Prostate gland (tissue), 2 donors: ENCODE measurements at regions not wholly inside any gene's neighbourhood (a gene's known extent, or its start where the extent isn't known, plus 50 kb on each side); places are given as distances from the start of the nearest gene placed in this dataset.
"Not testable (repeated sequence)": the region's sequence is repeated elsewhere in the genome, so short reads cannot be mapped to it uniquely, and the experiment has no call there.

Experiments
- DNase-seq: peaks from one replicate; pipeline ENCODE4 v3.0.0-alpha.2; 2019; ENCODE audit warnings: low spot score
- H3K27ac ChIP-seq, 2 donors: fragments of 200-600 bp; sonication (generic); 2 replicates each; pipeline ENCODE4 v1.5.1; 2017 to 2019
- H3K27me3 ChIP-seq: fragments of 200-600 bp; sonication (generic); replicated peaks from 2 replicates; pipeline ENCODE4 v1.5.1; 2019; ENCODE audit not compliant: insufficient read depth
- H3K36me3 ChIP-seq, 2 donors: fragments of 200-600 bp; sonication (generic); 1 replicate in 1 of 2; 2 replicates in 1 of 2; pipeline versions ENCODE4 v1.5.1 to v1.8.1; 2017 to 2019
- H3K4me1 ChIP-seq: fragments of 200-600 bp; sonication (generic); replicated peaks from 2 replicates; pipeline ENCODE4 v1.5.1; 2019
- H3K4me3 ChIP-seq, 2 donors: fragments of 200-600 bp; sonication (generic); 2 replicates each; pipeline ENCODE4 v1.5.1; 2017 to 2019
- H3K9me3 ChIP-seq: fragments of 200-600 bp; sonication (generic); 2 replicates; pipeline ENCODE4 v1.5.1; 2017
- POLR2A ChIP-seq: fragments of 450-650 bp; IDR thresholded peaks from one replicate; pipeline ENCODE4 v1.6.1; 2016; ENCODE audit warnings: antibody characterized with exemption, mild to moderate bottlenecking
- POLR2AphosphoS5 ChIP-seq: sonication (generic); formaldehyde crosslinking; IDR thresholded peaks from one replicate; pipeline ENCODE4 v1.6.1; 2017; ENCODE audit warnings: antibody characterized with exemption
- WGBS: methylation state at CpG from one replicate; pipeline ENCODE4 v1.1.5; 2018; 5-methylcytosine and 5-hydroxymethylcytosine counted together
- intact Hi-C: fragments of 100-400 bp; cut with DNase I; formaldehyde crosslinking; loops from one replicate; pipeline ENCODE4 v1.14.2; 2022
- TF ChIP-seq, protein P1 (sequence below), 4 experiments: fragments of 200-600 bp in 2 of 4; fragments of 450-650 bp in 2 of 4; sonication (generic) in 2 of 4; IDR thresholded peaks; 1 replicate in 3 of 4; 2 replicates in 1 of 4; pipeline ENCODE4 v1.5.1; 2016 to 2019; ENCODE audit warnings: antibody characterized with exemption in 4 of 4, mild to moderate bottlenecking in 2 of 4, moderate library complexity in 2 of 4

- no peak for DNase-seq
- no peaks in the 10 kb centered on the region for H3K27me3 ChIP-seq
- TF ChIP-seq POLR2AphosphoS5 (no peak), POLR2A (no peak)
- TF ChIP-seq, protein P1, sequence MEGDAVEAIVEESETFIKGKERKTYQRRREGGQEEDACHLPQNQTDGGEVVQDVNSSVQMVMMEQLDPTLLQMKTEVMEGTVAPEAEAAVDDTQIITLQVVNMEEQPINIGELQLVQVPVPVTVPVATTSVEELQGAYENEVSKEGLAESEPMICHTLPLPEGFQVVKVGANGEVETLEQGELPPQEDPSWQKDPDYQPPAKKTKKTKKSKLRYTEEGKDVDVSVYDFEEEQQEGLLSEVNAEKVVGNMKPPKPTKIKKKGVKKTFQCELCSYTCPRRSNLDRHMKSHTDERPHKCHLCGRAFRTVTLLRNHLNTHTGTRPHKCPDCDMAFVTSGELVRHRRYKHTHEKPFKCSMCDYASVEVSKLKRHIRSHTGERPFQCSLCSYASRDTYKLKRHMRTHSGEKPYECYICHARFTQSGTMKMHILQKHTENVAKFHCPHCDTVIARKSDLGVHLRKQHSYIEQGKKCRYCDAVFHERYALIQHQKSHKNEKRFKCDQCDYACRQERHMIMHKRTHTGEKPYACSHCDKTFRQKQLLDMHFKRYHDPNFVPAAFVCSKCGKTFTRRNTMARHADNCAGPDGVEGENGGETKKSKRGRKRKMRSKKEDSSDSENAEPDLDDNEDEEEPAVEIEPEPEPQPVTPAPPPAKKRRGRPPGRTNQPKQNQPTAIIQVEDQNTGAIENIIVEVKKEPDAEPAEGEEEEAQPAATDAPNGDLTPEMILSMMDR (IDR thresholded peaks at IDR 0.05): no peak
- H3K36me3 ChIP-seq: no peaks in the 10 kb centered on the region
- H3K4me3 ChIP-seq: no peak overlapping the region
- intact Hi-C loops: no loop called here
- WGBS: 54% methylated on average over 2 of the region's 2 CpGs
- no peaks in the 10 kb centered on the region for H3K4me1 ChIP-seq
- H3K9me3 ChIP-seq: no peaks in the 10 kb centered on the region
- no peak overlapping the region for H3K27ac ChIP-seq
These were observed 365.0 kb downstream of the MAT2B start for GRCh38 chr5:163870441-163870840.

DNA sequence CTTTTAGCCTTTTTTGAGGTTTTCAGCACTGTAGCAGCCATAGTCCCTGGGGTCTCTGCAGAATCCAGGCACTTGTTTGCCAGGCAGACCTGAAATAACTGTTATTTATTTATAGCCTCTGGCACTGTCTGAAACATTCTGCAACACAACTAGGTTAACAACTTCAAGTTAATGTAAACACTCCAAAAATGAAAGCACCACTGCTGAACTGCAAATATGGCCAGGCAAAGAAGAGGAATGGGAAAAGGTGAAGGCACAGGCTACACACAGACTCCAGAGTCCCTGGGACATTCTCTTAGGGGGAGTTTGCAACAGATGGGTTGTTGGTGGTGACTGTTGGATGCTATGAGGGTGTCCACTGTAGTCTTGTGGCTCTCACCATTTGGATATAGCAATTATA, 369.0 kb downstream of the MAT2B start:
- intact Hi-C loops: no loop called here
- Histone ChIP-seq H3K27ac (no peak overlapping the region), H3K4me3 (no peak overlapping the region), H3K9me3 (no peaks in the 10 kb centered on the region), H3K4me1 (no peaks in the 10 kb centered on the region), H3K27me3 (no peaks in the 10 kb centered on the region), H3K36me3 (no peaks in the 10 kb centered on the region)
- DNase-seq: no peak
- no peak for TF ChIP-seq POLR2A

DNA sequence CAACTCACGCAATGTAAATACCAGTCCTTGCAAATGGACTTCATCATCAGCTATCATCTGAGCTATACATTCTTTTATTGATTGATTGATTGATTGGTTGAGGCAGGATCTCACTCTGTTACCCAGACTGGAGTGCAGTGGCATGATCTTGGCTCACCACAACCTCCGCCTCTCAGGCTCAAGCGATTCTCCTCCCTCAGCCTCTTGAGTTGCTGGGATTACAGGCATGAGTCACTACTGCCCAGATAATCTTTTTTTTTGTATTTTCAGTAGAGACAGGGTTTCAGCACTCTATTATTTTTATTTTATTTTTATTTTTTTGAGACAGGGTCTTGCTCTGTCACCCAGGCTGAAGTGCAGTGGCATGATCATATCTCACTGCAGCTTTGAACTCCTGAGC, 369.5 kb downstream of the MAT2B start:
- H3K36me3 ChIP-seq, H3K27me3 ChIP-seq: not testable (repeated sequence)

DNA sequence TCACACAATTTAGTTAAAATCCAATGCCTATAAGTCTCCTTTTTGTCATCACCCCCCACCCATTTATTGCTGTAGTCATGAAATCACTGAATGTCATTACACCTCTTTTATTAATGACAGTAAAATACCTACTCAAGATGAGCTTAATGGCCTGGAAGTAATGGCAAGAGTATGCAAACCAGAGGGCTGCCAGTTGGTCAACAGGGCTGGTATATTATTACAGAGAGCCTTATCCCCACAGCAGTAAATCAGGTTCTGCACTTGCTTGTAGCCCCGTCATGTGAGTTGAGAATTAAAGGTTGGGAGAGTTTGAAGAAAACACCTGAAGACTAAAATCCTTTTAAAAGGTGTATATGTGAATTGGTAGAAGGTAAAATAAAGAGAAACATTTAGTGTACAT, 372.4 kb downstream of the MAT2B start:
- H3K27ac ChIP-seq: no peak overlapping the region
- no peaks in the 10 kb centered on the region for H3K4me1 ChIP-seq
- DNase-seq: no peak
- no peaks in the 10 kb centered on the region for H3K9me3 ChIP-seq
- no peak overlapping the region for H3K4me3 ChIP-seq
- TF ChIP-seq, protein P1 (IDR thresholded peaks at IDR 0.05): no peak
- TF ChIP-seq POLR2A (no peak), POLR2AphosphoS5 (no peak)
- intact Hi-C loops: no loop called here
- H3K36me3 ChIP-seq: no peaks in the 10 kb centered on the region
- no peaks in the 10 kb centered on the region for H3K27me3 ChIP-seq
- 39% methylated on average over 1 of the region's 1 CpG for WGBS

More for the DNA sequence above, 369.5 kb downstream of the MAT2B start:
- H3K9me3 ChIP-seq, DNase-seq, intact Hi-C loops, H3K27ac ChIP-seq, H3K4me3 ChIP-seq, H3K4me1 ChIP-seq: not testable (repeated sequence)
- WGBS: 94% methylated on average over 3 of the region's 3 CpGs

DNA sequence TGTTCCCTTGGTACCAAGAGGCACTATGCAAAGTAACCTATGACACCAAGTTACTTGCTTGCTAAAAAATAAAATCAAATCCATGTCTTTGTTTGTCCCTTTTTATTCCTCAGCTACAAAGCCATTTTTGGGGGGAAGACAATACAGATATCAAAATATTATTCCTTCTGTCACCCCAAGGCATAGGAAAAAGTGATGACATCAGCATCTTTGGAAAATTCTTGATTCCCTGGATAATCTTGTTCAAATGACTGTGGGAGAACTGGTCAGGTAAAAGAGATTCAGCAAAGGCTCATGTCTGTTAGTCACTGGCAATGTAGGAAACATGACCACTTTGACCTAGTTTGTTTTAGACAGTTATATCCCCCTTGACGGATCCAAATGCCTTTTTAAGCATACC, 373.1 kb downstream of the MAT2B start:
- Histone ChIP-seq H3K36me3 (no peaks in the 10 kb centered on the region), H3K27me3 (no peaks in the 10 kb centered on the region), H3K4me1 (no peaks in the 10 kb centered on the region), H3K4me3 (no peak overlapping the region), H3K27ac (no peak overlapping the region), H3K9me3 (no peaks in the 10 kb centered on the region)
- TF ChIP-seq, protein P1 (IDR thresholded peaks at IDR 0.05): no peak
- TF ChIP-seq POLR2AphosphoS5 (no peak), POLR2A (no peak)
- no peak for DNase-seq
- 76% methylated on average over 1 of the region's 1 CpG for WGBS
- intact Hi-C loops: no loop called here

DNA sequence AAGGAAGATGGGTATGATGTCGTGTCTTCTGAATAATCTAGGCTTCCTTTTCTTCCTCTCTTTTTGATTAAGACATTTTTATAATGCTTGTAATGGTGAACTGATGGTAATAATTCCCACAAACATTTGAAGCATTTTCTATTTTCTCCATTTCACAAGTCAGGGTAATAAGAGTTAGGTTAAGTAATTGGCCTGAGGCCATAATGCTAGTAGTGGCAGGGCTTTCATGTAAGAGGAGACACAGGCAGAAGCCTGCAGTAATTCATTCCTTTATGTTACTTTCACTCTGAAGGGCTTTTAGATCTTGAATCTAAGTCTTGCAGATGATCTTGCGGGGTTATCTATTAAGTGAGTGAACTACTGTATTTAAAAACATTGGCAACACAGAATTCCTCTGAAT, 374.9 kb downstream of the MAT2B start:
- intact Hi-C loops: no loop called here
- WGBS: 38% methylated on average over 2 of the region's 2 CpGs
- H3K27me3 ChIP-seq: no peaks in the 10 kb centered on the region
- no peak for TF ChIP-seq POLR2AphosphoS5
- no peak for TF ChIP-seq POLR2A
- TF ChIP-seq, protein P1 (IDR thresholded peaks at IDR 0.05): no peak
- no peak for DNase-seq
- no peak overlapping the region for H3K27ac ChIP-seq
- no peak overlapping the region for H3K4me3 ChIP-seq
- H3K4me1 ChIP-seq: no peaks in the 10 kb centered on the region
- no peaks in the 10 kb centered on the region for H3K9me3 ChIP-seq
- no peaks in the 10 kb centered on the region for H3K36me3 ChIP-seq
